Left cardiac atrium (tissue), 4 donors: ENCODE measurements at regions not wholly inside any gene's neighbourhood (a gene's known extent, or its start where the extent isn't known, plus 50 kb on each side); places are given as distances from the start of the nearest gene placed in this dataset.
"Not testable (repeated sequence)": the region's sequence is repeated elsewhere in the genome, so short reads cannot be mapped to it uniquely, and the experiment has no call there.

Experiments
- ATAC-seq, 2 donors: fragments of 200-7000 bp; cut with Tn5 transposase; one replicate each; pipeline ENCODE4 v1.9.1; 2020; ENCODE audit warnings: mild to moderate bottlenecking in 2 of 2, moderate library complexity in 2 of 2
- DNase-seq: peaks from one replicate; pipeline ENCODE4 v3.0.0-alpha.2; 2020
- intact Hi-C, 2 donors: fragments of 100-400 bp; cut with DNase I; formaldehyde crosslinking; loops; one replicate each; pipeline versions ENCODE4 v1.14.1 to v1.15.1; 2022 to 2023
- donor health status: DM: no; HTN: yes; CAD: no.
- donor health status: DM: no; HTN: yes; CAD: no; lungs with severe emphysema.
- donor health status: DM: yes; HTN: yes; CAD: no.
- donor health status: Dilated cardiomyopathy.

DNA sequence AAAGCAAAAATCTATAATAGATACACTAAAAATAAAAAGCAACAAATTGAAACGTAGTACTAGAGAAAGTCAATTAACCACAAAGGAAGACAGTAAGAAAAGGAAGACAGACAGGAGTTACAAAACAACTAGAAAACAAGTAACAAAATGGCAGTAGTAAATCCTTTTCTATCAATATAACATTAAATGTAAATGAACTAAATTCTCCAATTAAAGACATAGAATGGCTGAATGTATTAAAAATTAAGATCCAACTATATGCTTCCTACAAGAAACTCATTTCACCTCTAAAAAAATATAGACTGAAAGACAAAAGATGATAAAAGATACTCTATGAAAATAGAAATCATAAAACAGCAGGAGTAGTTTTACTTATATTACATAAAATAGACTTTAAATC, 79.1 kb downstream of the CTH start:
- intact Hi-C loops: no loop called here
- DNase-seq (no peak), ATAC-seq (no peak)

DNA sequence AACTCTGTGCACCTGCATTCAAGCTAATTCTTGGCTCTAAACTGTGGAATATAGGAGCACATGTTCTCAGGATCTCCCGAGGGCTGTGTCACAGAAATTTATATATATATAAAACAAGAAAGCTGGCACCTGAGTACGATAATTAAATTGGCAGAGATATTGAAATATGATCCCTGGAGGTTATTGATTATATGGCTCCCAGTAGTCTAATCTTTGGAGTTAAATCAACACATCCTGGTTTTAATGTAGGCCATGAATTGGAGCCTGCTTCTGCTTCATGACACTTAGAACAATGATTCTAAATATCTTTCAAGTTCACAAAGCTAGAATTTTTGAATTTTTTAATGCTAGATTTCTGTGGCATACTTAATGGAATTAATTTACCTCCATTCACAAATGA, 84.3 kb downstream of the CTH start:
- DNase-seq: no peak
- intact Hi-C loops: no loop called here
- no peak for ATAC-seq

DNA sequence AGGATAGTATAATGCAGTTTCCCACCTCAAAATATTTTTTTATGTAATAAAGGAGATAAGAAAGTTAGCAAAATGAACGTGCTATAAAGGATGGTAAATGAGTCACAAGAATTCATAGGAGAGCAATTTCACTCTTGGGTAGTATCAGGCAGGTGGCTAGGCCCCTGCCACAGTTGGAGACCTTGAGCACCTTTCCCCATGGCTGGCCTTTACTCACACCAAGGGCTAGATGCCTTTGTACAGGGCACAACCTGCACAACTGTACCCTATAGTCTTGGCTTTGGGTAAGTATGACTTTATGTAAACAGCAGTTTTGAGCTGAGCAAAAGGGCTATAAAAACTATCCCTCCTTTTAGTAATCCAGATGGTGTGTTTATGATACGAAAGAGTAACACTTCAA, 85.1 kb downstream of the CTH start:
- ATAC-seq (no peak), DNase-seq (no peak)
- intact Hi-C loops: no loop called here

DNA sequence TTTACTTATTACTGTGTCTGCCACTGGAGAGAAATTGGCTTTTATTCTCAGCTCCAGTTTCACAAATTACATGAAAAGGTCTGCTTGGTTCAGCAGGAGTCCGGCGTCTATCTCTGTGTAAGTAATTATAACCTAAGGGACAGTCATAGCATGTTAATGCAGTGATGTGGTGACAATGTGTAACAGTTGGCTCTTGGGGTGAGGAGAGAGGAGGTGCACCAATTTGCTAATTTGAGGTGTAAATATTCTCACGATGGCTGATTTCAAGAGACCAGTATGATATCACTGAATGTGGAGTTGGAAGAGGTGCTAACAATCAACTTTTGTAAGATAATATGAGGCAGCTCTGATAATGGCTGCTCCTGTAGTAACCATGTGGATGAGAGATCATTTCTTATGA, 86.1 kb downstream of the CTH start:
- no peak for DNase-seq
- peak in 1 of 2 donors; percentile 75 for ATAC-seq
- intact Hi-C loops: no loop called here

DNA sequence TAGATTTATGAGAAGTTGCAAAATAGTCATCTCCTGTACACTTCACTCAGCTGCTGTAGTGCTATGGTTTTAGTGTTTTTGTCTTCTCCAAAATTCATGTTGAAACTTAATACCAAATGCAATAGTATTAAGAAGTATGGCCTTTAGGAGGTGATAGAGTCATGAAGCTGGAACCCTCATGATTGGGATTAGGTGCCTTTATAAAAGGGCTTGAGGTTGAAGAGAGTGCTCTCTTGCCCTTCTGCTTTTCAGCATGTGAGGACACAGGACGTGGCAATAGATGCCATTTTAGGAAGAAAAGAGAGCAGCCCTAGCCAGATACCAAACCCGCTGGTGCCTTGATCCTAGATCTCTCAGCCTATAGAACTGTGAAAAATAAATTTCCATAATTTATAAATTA, 87.6 kb downstream of the CTH start:
- ATAC-seq: no peak
- intact Hi-C loops: no loop called here
- no peak for DNase-seq

DNA sequence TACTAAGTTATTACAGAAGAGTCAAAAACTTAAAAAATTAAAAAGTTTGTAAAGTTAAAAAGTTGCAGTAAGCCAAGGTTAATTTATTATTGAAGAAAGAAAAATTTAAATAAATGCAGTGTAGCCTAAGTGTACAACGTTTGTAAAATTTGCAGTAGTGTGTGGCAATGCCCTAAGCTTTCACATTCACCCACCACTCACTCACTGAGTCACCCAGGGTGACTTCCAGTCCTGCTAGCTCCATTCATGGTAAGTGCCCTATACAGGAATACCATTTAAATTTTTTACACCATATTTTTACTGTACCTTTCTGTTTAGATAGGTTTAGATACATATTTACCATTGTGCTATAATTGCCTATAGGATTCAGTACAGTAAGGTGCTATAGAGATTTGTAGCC, 88.6 kb downstream of the CTH start:
- no peak for ATAC-seq

DNA sequence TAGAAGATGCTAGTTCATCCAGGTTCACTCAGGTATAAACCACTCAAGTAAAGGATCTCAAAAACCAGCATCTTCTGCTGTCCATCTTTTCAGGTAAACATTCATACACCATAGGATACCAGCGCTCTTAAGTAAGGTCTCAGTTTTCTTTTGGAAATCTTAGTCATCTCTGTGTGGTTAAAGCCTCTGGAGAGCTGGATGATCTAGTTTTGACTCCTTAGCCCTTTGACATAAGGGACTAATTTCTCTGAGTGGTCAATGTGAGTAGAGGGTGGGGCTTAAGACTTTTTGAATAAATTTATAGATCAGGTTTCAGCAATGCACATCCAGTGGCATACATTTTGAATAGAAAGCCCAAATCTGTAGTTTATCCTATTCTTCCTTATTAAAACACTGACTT, 92.3 kb downstream of the CTH start:
- ATAC-seq (no peak), DNase-seq (no peak)
- intact Hi-C loops: no loop called here

More for the DNA sequence above, 88.6 kb downstream of the CTH start:
- DNase-seq: no peak
- intact Hi-C loops: no loop called here

DNA sequence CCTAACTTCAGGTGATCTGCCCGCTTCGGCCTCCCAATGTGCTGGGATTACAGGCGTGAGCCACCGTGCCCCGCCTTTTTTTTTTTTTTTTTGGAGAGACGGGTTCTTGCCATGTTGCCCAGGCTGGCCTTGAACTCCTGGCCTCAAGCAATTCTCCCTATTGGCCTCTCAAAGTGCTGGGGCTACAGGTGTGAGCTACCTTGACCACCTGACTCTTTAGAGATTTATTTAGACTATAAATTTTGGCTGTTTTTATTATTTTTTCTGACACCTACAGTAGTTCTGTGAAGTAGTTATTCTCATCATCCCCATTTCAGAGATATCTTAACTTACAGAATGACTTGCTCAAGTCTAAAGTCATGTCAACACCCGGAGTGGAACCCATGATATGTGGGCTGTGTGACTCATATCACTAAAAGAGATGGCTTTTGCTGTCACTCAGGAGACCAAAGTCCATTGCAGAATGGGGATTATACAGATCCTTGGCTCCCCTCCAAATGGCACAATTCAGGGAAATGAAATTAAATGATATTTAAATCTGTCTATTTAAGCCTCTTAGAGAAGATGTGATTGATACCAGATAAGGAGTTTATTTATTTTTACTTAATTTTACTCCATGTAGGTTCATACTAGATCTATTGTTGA, 93.2 kb downstream of the CTH start:
- intact Hi-C loops: no loop called here
- DNase-seq (no peak), ATAC-seq (peak in 1 of 2 donors; percentile 76)

DNA sequence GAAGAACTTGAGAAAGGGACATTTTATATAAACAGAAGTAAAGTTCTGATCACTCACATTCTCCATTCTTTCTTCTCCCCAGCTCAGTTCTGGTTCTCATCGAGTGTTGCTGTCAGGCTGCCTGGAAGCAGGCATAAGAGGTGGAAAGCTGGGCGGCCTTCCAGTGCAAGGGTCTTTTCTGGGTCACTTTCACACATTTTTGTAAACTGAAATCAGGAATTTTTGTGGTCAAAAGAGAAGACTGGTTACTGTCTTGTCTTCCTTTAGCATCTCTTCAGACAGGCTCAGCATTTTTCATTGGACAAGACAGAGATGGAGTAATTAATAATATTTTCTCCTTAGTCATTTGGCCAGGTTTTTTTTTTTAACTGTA, 93.7 kb downstream of the CTH start:
- intact Hi-C loops: no loop called here
- DNase-seq (no peak), ATAC-seq (no peak)

DNA sequence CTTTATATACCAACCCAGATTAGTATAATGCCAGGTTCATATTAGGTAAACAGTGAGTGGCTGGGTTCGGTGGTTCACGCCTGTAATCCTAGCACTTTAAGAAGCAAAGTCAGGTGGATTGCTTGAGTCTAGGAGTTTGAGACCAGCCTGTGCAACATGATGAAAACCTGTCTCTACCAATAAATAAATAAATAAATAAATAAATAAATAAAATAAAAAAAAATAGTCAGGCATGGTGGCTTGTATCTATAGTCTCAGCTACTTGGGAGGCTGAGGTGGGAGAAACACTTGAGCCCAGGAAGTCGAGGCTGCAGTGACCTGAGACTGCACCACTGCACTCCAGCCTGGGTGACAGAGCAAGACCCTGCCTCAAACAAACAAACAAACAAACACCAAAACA, 96.9 kb downstream of the CTH start:
- ATAC-seq, intact Hi-C loops, DNase-seq: not testable (repeated sequence)

DNA sequence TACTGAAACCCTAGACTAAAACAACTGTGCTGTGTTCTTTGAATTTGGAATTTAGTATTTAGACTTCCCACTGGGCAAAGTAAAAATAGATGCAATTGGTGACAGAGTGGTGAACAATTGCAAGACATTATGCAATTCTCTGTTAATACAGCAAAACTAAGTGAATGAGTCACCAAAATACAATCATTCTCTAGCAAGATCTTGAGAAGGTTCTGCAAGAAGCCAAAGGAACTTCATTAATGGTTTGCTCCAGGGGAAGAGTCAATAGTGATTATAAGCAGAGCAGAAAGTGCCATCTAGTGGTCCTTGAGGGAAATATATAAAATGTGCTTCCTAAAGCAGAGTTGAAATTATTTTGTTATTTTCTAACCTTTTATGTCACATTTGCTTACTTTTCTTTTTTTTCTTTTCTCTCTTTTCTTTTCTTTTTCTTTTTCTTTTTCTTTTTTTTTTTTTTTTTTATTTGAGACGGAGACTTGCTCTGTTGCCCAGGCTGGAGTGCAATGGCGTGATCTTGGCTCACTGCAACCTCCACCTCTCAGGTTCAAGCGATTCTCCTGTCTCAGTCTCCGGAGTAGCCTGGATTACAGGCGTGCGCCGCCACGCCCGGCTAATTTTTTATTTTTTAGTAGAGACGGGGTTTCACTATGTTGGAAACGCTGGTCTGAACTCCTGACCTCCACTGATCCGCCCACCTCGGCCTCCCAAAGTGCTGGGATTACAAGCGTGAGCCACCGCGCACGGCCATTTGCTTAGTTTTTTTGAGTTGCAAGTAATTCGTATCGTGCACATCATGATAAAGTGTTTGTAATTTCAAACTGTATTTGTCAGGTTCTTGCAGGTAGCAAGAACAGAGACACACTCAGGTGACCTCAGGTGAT, 99.2 kb downstream of the CTH start:
- DNase-seq (no peak), ATAC-seq (peak; percentile 87)
- intact Hi-C loops: loop anchor here in 1 of 2 donors (2.0 kb wide), 1 partner anchor 377 kb away; no protein-coding TSS in a partner anchor

DNA sequence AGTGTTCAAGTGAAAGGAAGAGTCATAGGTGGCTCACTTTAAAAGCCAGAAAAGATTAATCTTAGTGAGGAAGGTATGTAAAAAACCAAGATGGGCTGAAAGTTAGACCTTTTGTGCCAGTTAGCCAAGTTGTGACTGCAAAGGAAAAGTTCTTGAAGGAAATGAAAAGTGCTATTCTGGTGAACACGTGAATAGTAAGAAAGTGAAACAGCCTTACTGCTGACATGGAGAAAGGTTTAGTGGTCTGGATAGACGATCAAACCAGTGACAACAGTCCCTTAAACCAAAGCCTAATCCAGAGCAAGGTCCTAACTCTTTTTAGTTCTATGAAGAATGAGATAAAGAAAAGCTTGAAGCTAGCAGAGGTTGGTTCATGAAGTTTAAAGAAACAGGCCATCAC, 106.4 kb downstream of the CTH start:
- intact Hi-C loops: no loop called here
- DNase-seq (no peak), ATAC-seq (no peak)

DNA sequence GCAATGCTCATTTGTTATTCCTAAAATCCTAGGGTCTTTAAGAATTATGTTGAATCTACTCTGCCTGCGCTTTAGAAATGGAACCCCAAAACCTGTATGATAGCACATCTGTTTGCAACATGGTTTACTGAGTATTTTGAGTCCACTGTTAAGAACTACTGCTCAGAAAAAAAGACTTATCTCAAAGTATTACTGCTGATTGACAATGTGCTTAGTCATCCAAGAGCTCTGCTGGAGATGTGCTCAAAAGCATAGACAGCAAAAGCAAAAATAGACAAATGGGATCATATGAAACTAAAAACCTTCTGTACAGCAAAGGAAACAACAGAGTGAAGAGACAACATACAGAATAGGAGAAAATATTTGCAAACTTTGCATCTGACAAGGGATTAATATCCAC, 107.0 kb downstream of the CTH start:
- ATAC-seq (no peak), DNase-seq (no peak)
- intact Hi-C loops: no loop called here

DNA sequence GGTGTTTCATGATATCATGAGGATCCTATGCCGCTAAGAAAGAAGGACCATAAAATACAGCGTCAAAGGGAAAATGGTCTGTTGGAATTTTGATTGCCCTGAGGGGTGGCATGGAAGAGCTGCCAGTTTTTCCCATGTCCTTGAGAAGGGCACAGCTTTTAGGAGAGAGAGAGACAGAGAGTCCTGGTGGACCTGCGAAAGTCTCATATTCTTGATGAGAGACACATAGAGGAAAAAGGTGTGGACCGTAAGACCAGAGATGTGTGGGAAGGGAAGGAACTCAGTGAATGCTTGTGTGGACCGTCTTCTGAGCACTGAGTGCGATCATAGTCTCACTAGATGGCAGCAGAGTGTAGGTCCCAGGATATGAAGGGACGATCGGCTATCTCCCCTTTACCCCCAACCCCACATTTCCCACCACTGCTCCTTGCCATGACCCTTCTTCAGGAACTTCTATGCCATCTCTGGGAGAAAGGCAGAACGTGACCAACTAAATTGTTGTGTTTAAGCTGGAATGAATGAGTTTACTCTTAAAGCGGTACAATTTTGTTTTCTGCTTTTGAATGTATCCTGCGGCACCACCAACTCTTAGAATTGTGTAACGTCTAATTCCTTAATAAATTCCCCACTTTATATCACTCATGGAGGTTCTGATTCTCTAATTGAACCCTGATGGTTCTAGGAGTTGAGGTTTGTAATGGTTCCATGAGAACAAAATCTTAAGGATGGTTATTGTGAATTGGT, 117.7 kb downstream of the CTH start:
- ATAC-seq (peak; percentile 61 to 73), DNase-seq (no peak)
- intact Hi-C loops: loop anchor here in 1 of 2 donors (2.0 to 10.0 kb wide), 2 partner anchors 156 to 522 kb away; no protein-coding TSS in a partner anchor

DNA sequence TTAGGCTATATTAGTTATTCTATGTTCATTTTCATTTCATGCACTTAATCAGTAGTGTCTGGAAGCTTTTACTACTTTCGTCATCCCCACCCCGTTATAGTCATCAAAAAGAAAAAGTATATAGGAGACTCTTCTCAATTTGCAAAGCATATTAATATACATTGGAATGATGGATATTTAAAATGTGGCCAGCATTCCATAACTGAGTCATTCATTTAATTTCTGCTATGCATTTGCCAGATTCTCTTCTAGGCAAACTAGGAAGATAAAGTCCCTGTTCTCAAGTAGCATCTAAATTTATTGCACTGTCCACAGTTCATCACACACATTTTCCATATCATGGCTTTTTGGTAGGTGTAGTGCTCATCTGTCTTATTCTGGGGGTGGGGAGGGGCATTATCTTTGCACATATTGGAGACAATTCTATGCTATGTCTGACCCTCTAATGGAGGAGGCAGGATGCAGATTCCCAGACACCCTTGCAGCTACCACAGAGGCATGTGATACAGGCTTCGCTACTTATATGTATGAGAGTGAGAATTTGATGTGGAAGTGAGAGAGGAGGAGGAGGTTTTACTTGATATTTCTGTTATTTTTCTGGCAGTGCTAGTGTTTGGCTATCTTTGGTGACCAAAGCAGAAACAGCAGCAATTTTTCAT, 125.8 kb downstream of the CTH start:
- no peak for DNase-seq
- intact Hi-C loops: no loop called here
- ATAC-seq: no peak

DNA sequence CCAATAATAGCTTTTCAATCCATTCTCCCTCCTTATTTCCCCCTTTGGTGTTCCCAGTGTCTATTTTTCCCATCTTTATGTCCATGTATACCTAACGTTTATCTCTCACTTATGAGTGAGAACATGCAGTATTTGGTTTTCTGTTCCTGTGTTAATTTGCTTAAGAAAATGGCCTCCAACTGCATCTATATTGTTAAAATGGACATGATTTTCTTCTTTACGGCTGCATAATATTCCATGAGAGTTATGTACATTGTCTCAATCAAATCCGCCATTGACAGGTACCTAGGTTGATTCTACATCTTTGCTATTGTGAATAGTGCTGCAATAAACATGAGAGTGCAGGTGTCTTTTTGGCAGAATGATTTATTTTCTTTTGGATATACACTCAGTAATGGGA, 126.7 kb downstream of the CTH start:
- no peak for DNase-seq
- intact Hi-C loops: no loop called here
- no peak for ATAC-seq

DNA sequence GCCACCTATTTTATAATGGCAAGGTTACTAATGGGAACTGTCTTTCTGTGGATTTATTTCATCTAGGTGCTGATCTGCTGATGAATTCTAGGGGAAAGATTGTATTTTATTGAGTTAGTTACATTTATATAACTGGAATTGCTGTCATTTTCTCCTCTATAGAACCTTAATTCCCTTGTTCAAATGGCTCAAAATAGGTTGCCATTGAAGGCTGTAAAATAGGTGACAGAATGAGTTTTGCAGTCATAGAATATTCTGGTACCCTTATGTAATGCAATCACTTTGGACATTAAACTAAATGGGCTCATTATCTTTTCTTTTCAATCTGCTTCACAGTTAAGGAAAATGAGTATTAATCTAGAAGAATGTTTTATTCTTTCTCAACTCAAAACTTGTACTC, 131.0 kb downstream of the CTH start:
- no peak for ATAC-seq
- DNase-seq: no peak
- intact Hi-C loops: no loop called here

DNA sequence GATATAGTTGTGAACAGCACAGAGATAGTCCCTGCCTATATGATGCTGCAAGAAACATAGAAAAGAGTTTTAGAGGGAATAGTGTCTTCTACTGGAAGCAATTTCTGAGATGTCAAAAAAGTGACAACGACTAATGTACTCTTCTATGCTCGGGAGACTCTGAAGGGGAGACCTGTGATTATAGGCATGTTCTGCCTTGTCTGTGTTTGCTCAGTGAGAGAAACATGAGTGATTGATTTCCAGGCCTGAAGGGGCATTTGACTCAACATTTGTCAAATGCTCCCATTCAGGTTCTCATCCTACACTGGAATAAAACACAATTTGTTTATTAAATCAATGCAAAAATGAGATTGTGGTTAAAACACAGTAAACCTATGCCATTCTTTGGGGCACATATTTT, 131.8 kb downstream of the CTH start:
- intact Hi-C loops: no loop called here
- ATAC-seq (no peak), DNase-seq (no peak)

DNA sequence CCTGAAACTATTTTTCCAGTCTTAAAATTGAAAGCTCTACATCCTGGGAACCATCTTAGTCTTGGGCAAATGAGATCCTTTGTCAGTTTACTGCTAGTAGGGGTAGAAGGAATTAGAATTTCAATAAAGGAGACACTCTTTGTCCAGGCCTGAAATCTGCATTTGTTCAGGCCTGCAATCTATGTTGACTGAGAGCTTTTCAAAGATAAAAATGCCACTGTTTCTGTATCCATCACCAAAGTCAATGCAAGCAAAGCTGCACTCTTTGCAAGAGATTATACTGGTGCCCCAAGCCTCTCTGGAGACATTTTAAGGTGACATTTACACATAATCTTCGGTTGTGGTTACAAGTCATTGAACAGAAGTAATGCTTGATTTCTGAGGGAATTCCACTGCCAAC, 135.7 kb downstream of the CTH start:
- ATAC-seq: no peak
- intact Hi-C loops: no loop called here
- DNase-seq: no peak
